Activated naive CD4-positive, alpha-beta T cell treated with anti-CD3 and anti-CD28 coated beads, Interleukin-2, amount 10 ng/mL, durations not matched to agents 7 days and 5 days (primary cell): ENCODE measurements at regions not wholly inside any gene's neighbourhood (a gene's known extent, or its start where the extent isn't known, plus 50 kb on each side); places are given as distances from the start of the nearest gene placed in this dataset.
"Not testable (repeated sequence)": the region's sequence is repeated elsewhere in the genome, so short reads cannot be mapped to it uniquely, and the experiment has no call there.

Source experiments
- CTCF ChIA-PET: fragments of 350-600 bp; sonication (Branson Sonifier 250); formaldehyde crosslinking; loops from one replicate; lab custom pipeline; 2021; ENCODE audit warnings: antibody characterized with exemption; lab: Charles Lee
- DNase-seq: peaks from one replicate; pipeline ENCODE4 v3.0.0-alpha.2; 2020
- H3K27ac Mint-ChIP-seq: one replicate; pipeline ENCODE4 v1.8.0; 2021; ENCODE audit warnings: mild to moderate bottlenecking, moderate library complexity, mixed read lengths
- H3K27me3 Mint-ChIP-seq: one replicate; pipeline ENCODE4 v1.8.0; 2021; ENCODE audit warnings: mild to moderate bottlenecking, mixed read lengths
- H3K36me3 Mint-ChIP-seq: one replicate; pipeline ENCODE4 v1.8.0; 2021; ENCODE audit warnings: mixed read lengths
- H3K4me1 Mint-ChIP-seq: one replicate; pipeline ENCODE4 v1.8.0; 2021; ENCODE audit warnings: mixed read lengths
- H3K4me3 Mint-ChIP-seq: one replicate; pipeline ENCODE4 v1.8.0; 2021; ENCODE audit warnings: mild to moderate bottlenecking, moderate library complexity, mixed read lengths
- H3K9me3 Mint-ChIP-seq: one replicate; pipeline ENCODE4 v1.8.0; 2021; ENCODE audit warnings: mixed read lengths

DNA sequence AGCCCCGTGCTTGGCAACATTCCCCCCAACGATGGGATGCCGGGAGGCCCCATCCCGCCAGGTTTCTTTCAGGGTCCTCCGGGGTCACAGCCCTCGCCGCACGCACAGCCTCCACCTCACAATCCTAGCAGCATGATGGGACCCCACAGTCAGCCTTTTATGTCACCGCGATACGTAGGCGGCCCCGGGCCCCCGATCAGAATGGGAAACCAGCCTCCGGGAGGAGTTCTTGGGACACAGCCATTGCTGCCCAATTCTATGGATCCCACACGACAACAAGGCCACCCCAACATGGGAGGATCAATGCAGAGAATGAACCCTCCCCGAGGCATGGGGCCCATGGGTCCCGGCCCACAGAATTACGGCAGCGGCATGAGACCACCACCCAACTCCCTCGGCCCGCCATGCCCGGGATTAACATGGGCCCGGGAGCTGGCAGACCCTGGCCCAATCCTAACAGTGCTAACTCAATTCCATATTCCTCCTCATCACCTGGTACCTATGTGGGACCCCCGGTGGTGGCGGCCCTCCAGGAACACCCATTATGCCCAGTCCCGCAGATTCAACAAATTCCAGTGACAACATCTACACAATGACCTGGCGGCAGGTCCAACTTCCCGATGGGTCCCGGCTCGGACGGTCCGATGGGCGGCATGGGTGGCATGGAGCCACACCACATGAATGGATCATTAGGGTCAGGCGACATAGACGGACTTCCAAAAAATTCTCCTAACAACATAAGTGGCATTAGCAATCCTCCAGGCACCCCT is 116.0 kb upstream of the CDK13 start:
- CTCF ChIA-PET, H3K4me1 Mint-ChIP-seq, DNase-seq, H3K27ac Mint-ChIP-seq, H3K36me3 Mint-ChIP-seq, H3K9me3 Mint-ChIP-seq: not testable (repeated sequence)
- Mint-ChIP-seq H3K4me3 (peak overlapping the region; percentile 6), H3K27me3 (peaks cover 47% of the 10 kb centered on the region)

DNA sequence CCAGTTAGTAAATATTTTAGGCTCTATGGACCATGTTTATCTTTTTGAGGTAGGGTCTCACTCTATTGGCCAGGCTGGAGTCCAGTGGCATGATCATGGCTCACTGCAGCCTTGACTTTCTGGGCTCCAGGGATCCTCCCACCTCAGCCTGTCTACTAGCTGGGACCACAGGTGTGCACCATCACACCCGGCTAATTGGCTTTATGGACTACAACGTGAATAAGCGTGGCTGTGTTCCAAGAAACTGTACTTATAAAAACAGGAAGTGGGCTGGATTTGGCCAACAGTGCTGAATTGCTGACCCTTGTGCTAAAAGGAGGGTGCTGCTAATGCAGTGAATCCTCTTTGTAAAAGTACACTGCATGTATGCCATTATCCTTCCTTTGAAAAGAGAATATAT is 111.7 kb upstream of the CDK13 start:
- no peak for DNase-seq
- Mint-ChIP-seq H3K4me3 (no peak overlapping the region), H3K27ac (no peak overlapping the region), H3K9me3 (no peaks in the 10 kb centered on the region), H3K4me1 (no peaks in the 10 kb centered on the region), H3K27me3 (peaks cover 54% of the 10 kb centered on the region), H3K36me3 (no peaks in the 10 kb centered on the region)
- CTCF ChIA-PET, result no interaction called here

GRCh38 chr7:39845006-39845405 is 105.0 kb upstream of the CDK13 start:
- no peak overlapping the region for H3K4me3 Mint-ChIP-seq
- CTCF ChIA-PET, result no interaction called here
- peaks cover 34% of the 10 kb centered on the region for H3K27me3 Mint-ChIP-seq
- H3K36me3 Mint-ChIP-seq, result no peaks in the 10 kb centered on the region
- no peak for DNase-seq
- H3K4me1 Mint-ChIP-seq, result no peaks in the 10 kb centered on the region
- H3K27ac Mint-ChIP-seq, result no peak overlapping the region
- H3K9me3 Mint-ChIP-seq, result no peaks in the 10 kb centered on the region

GRCh38 chr7:39847227-39847626 is 102.8 kb upstream of the CDK13 start:
- Mint-ChIP-seq H3K27me3 (peaks cover 26% of the 10 kb centered on the region), H3K4me3 (no peak overlapping the region), H3K9me3 (no peaks in the 10 kb centered on the region), H3K27ac (no peak overlapping the region), H3K36me3 (no peaks in the 10 kb centered on the region), H3K4me1 (no peaks in the 10 kb centered on the region)
- no peak for DNase-seq
- CTCF ChIA-PET, result no interaction called here

DNA sequence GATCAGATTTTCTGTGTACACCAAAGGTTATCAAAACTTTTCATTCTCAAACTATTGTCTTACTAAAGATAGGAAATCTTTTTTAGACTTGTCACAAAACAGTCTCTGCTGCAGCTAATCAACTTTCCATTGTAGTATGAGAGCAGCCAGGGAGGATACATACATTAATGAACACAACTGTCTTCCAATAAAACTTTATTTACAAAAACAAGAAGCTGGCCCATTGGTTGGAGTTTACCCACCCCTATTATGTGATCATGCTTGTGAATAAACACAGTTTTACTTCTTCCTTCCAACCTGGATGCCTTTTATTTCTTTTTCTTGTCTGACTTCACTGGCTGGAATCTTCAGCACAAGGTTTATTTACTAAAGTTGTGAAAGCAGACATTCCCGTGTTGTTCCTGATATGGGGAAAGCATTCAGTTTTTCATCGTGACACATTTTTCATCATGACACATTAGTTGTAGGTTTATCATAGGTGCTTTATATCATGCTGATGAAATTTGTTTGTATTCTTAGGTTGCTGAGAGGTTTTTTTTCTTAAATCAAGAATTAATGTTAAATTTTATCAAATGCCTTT is 98.5 kb upstream of the CDK13 start:
- no peak for DNase-seq
- CTCF ChIA-PET, result no interaction called here
- Mint-ChIP-seq H3K4me1 (peaks cover 7% of the 10 kb centered on the region), H3K9me3 (no peaks in the 10 kb centered on the region), H3K27me3 (peaks cover 29% of the 10 kb centered on the region), H3K36me3 (no peaks in the 10 kb centered on the region), H3K4me3 (no peak overlapping the region), H3K27ac (no peak overlapping the region)

- DNase-seq, H3K36me3 Mint-ChIP-seq, H3K4me1 Mint-ChIP-seq, H3K27ac Mint-ChIP-seq, CTCF ChIA-PET, H3K9me3 Mint-ChIP-seq: not testable (repeated sequence)
- H3K4me3 Mint-ChIP-seq, result peak overlapping the region; percentile 63
- peaks cover 26% of the 10 kb centered on the region for H3K27me3 Mint-ChIP-seq
These were observed 95.3 kb upstream of the CDK13 start for GRCh38 chr7:39854616-39855324.

DNA sequence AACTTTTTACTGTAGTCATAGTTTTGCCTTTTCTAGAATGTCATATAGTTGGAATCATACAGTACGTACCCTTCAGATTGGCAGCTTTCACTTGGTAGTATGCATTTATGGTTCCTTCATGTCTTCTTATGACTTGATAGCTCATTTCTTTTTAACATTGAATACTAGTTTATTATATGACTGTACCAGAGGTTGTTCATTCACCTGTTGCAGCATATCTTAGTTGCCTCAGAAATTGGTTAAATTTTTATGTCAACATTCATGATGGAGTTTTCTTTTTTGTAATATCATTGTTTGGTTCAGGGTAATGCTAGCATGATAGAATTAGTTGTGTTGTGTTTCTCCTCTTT is 94.8 kb upstream of the CDK13 start:
- Mint-ChIP-seq H3K9me3 (no peaks in the 10 kb centered on the region), H3K4me1 (peaks cover 7% of the 10 kb centered on the region), H3K4me3 (peak overlapping the region; percentile 63), H3K27ac (no peak overlapping the region), H3K36me3 (no peaks in the 10 kb centered on the region), H3K27me3 (peaks cover 26% of the 10 kb centered on the region)
- no peak for DNase-seq
- CTCF ChIA-PET, result no interaction called here

DNA sequence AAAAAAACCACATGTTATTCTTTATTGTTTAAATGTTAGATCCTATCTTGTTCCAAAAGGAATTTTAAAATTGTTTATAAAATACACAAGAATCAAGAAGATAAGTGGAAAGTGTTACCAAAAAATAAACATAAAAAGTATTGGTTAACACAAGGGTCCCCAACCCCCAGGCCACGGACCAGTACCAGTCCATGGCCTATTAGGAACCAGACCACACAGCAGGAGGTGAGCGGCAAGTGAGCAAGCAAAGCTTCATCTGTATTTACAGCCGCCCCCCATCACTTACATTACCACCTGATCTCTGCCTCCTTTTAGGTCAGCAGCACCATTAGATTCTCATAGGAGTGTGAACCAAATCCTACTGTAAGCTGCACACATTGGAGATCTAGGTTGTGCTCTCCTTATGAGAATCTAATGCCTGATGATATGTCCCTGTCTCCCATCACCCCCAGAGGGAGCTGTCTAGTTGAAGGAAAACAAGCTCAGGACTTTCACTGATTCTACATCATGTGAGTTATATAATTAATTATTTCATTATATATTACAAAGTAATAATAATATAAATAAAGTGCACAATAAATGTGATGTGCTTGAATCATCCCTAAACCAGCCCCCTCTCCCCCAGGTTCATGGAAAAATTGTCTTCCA is 86.3 kb upstream of the CDK13 start:
- H3K4me1 Mint-ChIP-seq, H3K27me3 Mint-ChIP-seq, H3K4me3 Mint-ChIP-seq, H3K36me3 Mint-ChIP-seq, CTCF ChIA-PET, H3K9me3 Mint-ChIP-seq, DNase-seq, H3K27ac Mint-ChIP-seq: not testable (repeated sequence)

DNA sequence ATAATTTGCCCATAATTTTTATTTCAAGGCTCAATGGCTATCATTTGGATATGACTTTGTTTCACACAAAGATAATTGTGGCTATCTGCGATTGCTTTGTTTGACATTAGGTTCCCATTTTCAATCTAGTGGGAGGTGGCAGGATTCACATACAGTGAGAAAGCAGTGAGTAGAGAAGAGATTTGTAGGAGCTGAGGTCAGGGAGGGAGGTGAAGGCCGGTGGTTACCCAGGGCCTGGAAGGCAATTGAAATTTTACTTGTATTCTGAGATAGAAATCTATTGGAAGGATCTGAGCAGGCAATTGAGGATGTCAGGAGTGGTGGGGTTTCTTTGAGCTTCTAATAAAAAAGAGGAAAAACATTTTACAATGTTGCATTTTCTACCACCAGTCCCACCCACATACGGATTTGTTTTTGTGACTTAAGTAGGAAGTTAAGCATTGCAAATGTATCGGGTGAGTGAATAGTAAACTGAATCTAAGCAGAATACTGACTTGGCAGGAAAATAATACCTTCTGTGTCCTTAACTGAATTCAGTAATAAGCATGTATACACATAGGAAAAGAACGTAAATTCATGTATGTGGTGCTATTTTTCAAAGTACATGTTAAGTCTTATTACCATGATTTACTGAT is 80.1 kb upstream of the CDK13 start:
- H3K9me3 Mint-ChIP-seq, H3K27me3 Mint-ChIP-seq, H3K4me3 Mint-ChIP-seq, H3K36me3 Mint-ChIP-seq, DNase-seq, H3K27ac Mint-ChIP-seq, H3K4me1 Mint-ChIP-seq, CTCF ChIA-PET: not testable (repeated sequence)

GRCh38 chr7:39871610-39872009 is 78.4 kb upstream of the CDK13 start:
- H3K27ac Mint-ChIP-seq, H3K4me3 Mint-ChIP-seq, H3K27me3 Mint-ChIP-seq, H3K9me3 Mint-ChIP-seq, CTCF ChIA-PET, H3K4me1 Mint-ChIP-seq, H3K36me3 Mint-ChIP-seq, DNase-seq: not testable (repeated sequence)

DNA sequence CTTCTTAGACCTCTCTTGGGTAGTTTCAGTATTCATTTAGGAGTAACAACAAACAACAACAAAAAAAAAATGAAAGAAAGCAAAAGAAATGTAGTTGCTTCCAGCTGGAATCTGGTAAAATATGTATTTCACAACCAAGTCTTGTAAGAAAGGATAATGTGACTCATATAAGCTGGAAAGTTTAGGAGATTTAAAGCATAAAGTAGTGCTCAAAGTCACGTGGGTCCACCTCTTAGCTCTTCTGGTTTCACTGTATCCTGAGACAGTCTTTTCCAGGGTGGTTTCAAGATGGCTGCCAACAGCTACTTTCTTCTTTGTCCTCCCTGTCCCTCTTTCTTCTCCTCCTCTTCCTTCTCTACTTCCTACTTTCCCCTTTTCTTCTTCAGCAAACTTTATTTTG is 69.5 kb upstream of the CDK13 start:
- H3K9me3 Mint-ChIP-seq, result peaks cover 10% of the 10 kb centered on the region
- CTCF ChIA-PET, result no interaction called here
- DNase-seq, result no peak
- no peak overlapping the region for H3K4me3 Mint-ChIP-seq
- H3K27ac Mint-ChIP-seq, result no peak overlapping the region
- no peaks in the 10 kb centered on the region for H3K36me3 Mint-ChIP-seq
- peaks cover 2% of the 10 kb centered on the region for H3K4me1 Mint-ChIP-seq
- H3K27me3 Mint-ChIP-seq, result peaks cover 5% of the 10 kb centered on the region

- CTCF ChIA-PET, result interaction anchor here (0.9 kb wide), 2 partner anchors 14 to 15 kb away, joined by 3 read pairs; no protein-coding TSS in a partner anchor
- H3K4me3 Mint-ChIP-seq, result no peak overlapping the region
- peaks cover 10% of the 10 kb centered on the region for H3K9me3 Mint-ChIP-seq
- H3K4me1 Mint-ChIP-seq, result peaks cover 2% of the 10 kb centered on the region
- DNase-seq, result no peak
- H3K27ac Mint-ChIP-seq, result no peak overlapping the region
- no peaks in the 10 kb centered on the region for H3K36me3 Mint-ChIP-seq
- peaks cover 8% of the 10 kb centered on the region for H3K27me3 Mint-ChIP-seq
These were observed 67.8 kb upstream of the CDK13 start for GRCh38 chr7:39882148-39882784.

DNA sequence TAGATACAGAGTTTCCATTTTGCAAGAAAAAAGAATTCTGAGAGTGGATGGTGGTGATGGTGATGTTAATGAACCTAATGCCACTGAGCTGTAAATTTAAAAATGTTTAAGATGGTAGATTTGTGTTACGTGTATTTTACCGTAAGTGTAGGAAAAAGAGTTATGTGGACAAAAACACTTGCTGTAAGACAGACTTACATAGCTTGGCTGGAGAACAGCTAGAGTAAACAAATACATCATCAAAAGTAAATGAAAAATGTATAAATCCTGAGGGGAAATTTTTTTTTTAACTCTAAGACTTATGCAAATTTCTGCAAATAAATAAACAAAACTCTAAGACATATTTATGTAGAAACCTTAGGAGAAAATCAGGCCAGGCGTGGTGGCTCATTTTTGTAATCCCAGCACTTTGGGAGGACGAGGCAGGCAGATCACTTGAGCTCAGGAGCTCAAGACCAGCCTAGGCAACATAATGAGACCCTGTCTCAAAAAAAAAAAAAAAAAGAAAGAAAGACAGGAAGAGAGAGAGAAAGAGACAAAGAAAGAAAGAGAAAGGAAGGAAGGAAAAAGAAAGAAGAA is 66.2 kb upstream of the CDK13 start:
- no peak for DNase-seq
- H3K27ac Mint-ChIP-seq, result peak overlapping the region; percentile 9
- H3K9me3 Mint-ChIP-seq, result peaks cover 10% of the 10 kb centered on the region
- no peak overlapping the region for H3K4me3 Mint-ChIP-seq
- no peaks in the 10 kb centered on the region for H3K36me3 Mint-ChIP-seq
- peaks cover 8% of the 10 kb centered on the region for H3K27me3 Mint-ChIP-seq
- CTCF ChIA-PET, result interaction anchor here (1.0 kb wide), 1 partner anchor 12 kb away, joined by 3 read pairs; no protein-coding TSS in a partner anchor
- peaks cover 2% of the 10 kb centered on the region for H3K4me1 Mint-ChIP-seq
